Neural cell (in vitro differentiated cells): ENCODE measurements at regions not wholly inside any gene's neighbourhood (a gene's known extent, or its start where the extent isn't known, plus 50 kb on each side); places are given as distances from the start of the nearest gene placed in this dataset.

ENCODE experiments used
- H2AFZ ChIP-seq: fragments of 200-600, 300-800 bp; sonication (generic), shearing (Covaris generic); 2 replicates; pipeline ENCODE4 v1.6.0; 2014; ENCODE audit warnings: low read depth, mild to moderate bottlenecking, antibody characterized with exemption, low read length, moderate library complexity
- H3F3A ChIP-seq: fragments of 200-600 bp; shearing (Covaris generic); 2 replicates; pipeline ENCODE4 v1.6.1; 2016; ENCODE audit warnings: mild to moderate bottlenecking, moderate library complexity, mixed read lengths, antibody characterized with exemption, low read length; ENCODE audit not compliant: insufficient read depth, poor library complexity, severe bottlenecking
- H3K27ac ChIP-seq: fragments of 200-600, 300-800 bp; sonication (generic), shearing (Covaris generic); 2 replicates; pipeline ENCODE4 v1.5.1; 2014; ENCODE audit warnings: mild to moderate bottlenecking, low read length, moderate library complexity
- H3K27me3 ChIP-seq: fragments of 300-800, 200-600 bp; sonication (generic), shearing (Covaris generic); 2 replicates; pipeline ENCODE4 v1.6.0; 2014; ENCODE audit warnings: mild to moderate bottlenecking, low read depth, low read length, moderate library complexity; ENCODE audit not compliant: insufficient read depth
- H3K36me3 ChIP-seq: fragments of 300-800, 200-600 bp; sonication (generic), shearing (Covaris generic); 2 replicates; pipeline ENCODE4 v1.5.1; 2014; ENCODE audit warnings: mild to moderate bottlenecking, antibody characterized with exemption, low read length, moderate library complexity; ENCODE audit not compliant: insufficient read depth
- H3K4me2 ChIP-seq: fragments of 300-800, 200-600 bp; sonication (generic), shearing (Covaris generic); 2 replicates; pipeline ENCODE4 v1.6.0; 2014; ENCODE audit warnings: mild to moderate bottlenecking, low read length
- H3K4me3 ChIP-seq: fragments of 300-800, 200-600 bp; sonication (generic), shearing (Covaris generic); 2 replicates; pipeline ENCODE4 v1.5.1; 2014; ENCODE audit warnings: mild to moderate bottlenecking, low read length, moderate library complexity
- H3K79me2 ChIP-seq: fragments of 200-600 bp; shearing (Covaris generic); replicated peaks from 2 replicates; pipeline ENCODE4 v1.6.0; 2014; ENCODE audit warnings: mild to moderate bottlenecking, low read length, moderate library complexity; ENCODE audit not compliant: insufficient read depth
- H3K9ac ChIP-seq: fragments of 300-800, 200-600 bp; sonication (generic), shearing (Covaris generic); 2 replicates; pipeline ENCODE4 v1.6.1; 2016; ENCODE audit warnings: mild to moderate bottlenecking, low read length, mixed read lengths
- H3K9me2 ChIP-seq: fragments of 200-600 bp; shearing (Covaris generic); 2 replicates; pipeline ENCODE4 v1.6.1; 2016; ENCODE audit warnings: mild to moderate bottlenecking, low read length, mixed read lengths; ENCODE audit not compliant: insufficient read depth
- H3K9me3 ChIP-seq: fragments of 200-600, 300-800 bp; sonication (generic), shearing (Covaris generic); 2 replicates; pipeline ENCODE4 v1.6.1; 2016; ENCODE audit warnings: mild to moderate bottlenecking, mixed run types, low read length, moderate library complexity, mixed read lengths
- H4K20me1 ChIP-seq: fragments of 200-600 bp; shearing (Covaris generic); 2 replicates; pipeline ENCODE4 v1.6.1; 2016; ENCODE audit warnings: mild to moderate bottlenecking, mixed run types; ENCODE audit not compliant: insufficient read depth
- EP300 ChIP-seq: fragments of 450-650 bp; conservative IDR thresholded peaks from 2 replicates; pipeline ENCODE4 v1.6.1; 2014; ENCODE audit warnings: antibody characterized with exemption, mild to moderate bottlenecking, moderate library complexity; ENCODE audit not compliant: poor library complexity, severe bottlenecking
- EZH2 ChIP-seq: fragments of 200-600, 300-800 bp; shearing (Covaris generic), sonication (generic); IDR thresholded peaks from 2 replicates; pipeline ENCODE4 v1.6.1; 2014; ENCODE audit warnings: antibody characterized with exemption, low read length, borderline replicate concordance, mild to moderate bottlenecking; ENCODE audit not compliant: insufficient read depth, poor library complexity, severe bottlenecking
- MXI1 ChIP-seq: fragments of 450-650 bp; conservative IDR thresholded peaks from 2 replicates; pipeline ENCODE4 v1.6.1; 2014; ENCODE audit warnings: antibody characterized with exemption, mild to moderate bottlenecking; ENCODE audit not compliant: poor library complexity, severe bottlenecking
- POLR2AphosphoS5 ChIP-seq: IDR thresholded peaks from 2 replicates; pipeline ENCODE4 v1.6.1; 2012
- RAD21 ChIP-seq: fragments of 450-650 bp; conservative IDR thresholded peaks from 2 replicates; pipeline ENCODE4 v1.6.1; 2014; ENCODE audit warnings: antibody characterized with exemption, mild to moderate bottlenecking, moderate library complexity
- SMC3 ChIP-seq: fragments of 450-650 bp; conservative IDR thresholded peaks from 2 replicates; pipeline ENCODE4 v1.6.1; 2014; ENCODE audit warnings: antibody characterized with exemption, mild to moderate bottlenecking, moderate library complexity; ENCODE audit not compliant: poor library complexity
- TAF1 ChIP-seq: IDR thresholded peaks from 2 replicates; pipeline ENCODE4 v1.6.1; 2012; ENCODE audit warnings: low read depth
- TF ChIP-seq, protein P1 (sequence below): IDR thresholded peaks from 2 replicates; pipeline ENCODE4 v1.6.1; 2012; ENCODE audit warnings: borderline replicate concordance
- TF ChIP-seq, protein P2 (sequence below): fragments of 450-650 bp; IDR thresholded peaks from 2 replicates; pipeline ENCODE4 v1.5.1; 2014; ENCODE audit warnings: antibody characterized with exemption, mild to moderate bottlenecking, moderate library complexity; ENCODE audit not compliant: poor library complexity, severe bottlenecking

DNA sequence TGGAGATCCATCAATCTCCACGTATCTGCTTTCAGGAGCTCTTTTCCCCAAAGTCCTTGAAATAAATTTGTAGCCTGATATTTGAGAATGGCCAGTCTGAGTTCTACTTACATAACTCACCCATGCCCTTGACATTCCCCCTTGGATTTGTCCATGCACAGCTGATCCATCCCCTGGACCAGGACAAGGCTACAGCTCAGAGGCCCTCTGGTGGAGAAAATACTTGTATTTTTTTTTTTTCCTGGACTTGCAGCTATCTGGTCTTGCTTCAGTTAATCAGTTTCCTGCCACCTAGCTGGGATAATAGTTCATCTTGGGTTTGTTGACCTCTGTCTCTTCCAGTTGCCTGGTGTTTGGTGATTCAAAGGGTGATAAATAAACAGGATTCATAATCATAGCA, 467.6 kb downstream of the DHX35 start:
- Histone ChIP-seq H3K9me2 (no peaks in the 10 kb centered on the region), H2AFZ (no peak overlapping the region), H3F3A (no peaks in the 10 kb centered on the region), H3K36me3 (no peaks in the 10 kb centered on the region), H3K9ac (no peak overlapping the region), H3K9me3 (no peaks in the 10 kb centered on the region), H3K27me3 (no peaks in the 10 kb centered on the region), H3K27ac (no peak overlapping the region), H3K4me2 (no peak overlapping the region), H4K20me1 (no peaks in the 10 kb centered on the region), H3K79me2 (no peaks in the 10 kb centered on the region), H3K4me3 (no peak overlapping the region)
- TF ChIP-seq EZH2 (no peak), MXI1 (no peak), RAD21 (no peak), TAF1 (no peak), SMC3 (no peak), EP300 (no peak)
- TF ChIP-seq, protein P1, sequence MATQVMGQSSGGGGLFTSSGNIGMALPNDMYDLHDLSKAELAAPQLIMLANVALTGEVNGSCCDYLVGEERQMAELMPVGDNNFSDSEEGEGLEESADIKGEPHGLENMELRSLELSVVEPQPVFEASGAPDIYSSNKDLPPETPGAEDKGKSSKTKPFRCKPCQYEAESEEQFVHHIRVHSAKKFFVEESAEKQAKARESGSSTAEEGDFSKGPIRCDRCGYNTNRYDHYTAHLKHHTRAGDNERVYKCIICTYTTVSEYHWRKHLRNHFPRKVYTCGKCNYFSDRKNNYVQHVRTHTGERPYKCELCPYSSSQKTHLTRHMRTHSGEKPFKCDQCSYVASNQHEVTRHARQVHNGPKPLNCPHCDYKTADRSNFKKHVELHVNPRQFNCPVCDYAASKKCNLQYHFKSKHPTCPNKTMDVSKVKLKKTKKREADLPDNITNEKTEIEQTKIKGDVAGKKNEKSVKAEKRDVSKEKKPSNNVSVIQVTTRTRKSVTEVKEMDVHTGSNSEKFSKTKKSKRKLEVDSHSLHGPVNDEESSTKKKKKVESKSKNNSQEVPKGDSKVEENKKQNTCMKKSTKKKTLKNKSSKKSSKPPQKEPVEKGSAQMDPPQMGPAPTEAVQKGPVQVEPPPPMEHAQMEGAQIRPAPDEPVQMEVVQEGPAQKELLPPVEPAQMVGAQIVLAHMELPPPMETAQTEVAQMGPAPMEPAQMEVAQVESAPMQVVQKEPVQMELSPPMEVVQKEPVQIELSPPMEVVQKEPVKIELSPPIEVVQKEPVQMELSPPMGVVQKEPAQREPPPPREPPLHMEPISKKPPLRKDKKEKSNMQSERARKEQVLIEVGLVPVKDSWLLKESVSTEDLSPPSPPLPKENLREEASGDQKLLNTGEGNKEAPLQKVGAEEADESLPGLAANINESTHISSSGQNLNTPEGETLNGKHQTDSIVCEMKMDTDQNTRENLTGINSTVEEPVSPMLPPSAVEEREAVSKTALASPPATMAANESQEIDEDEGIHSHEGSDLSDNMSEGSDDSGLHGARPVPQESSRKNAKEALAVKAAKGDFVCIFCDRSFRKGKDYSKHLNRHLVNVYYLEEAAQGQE: no peak

DNA sequence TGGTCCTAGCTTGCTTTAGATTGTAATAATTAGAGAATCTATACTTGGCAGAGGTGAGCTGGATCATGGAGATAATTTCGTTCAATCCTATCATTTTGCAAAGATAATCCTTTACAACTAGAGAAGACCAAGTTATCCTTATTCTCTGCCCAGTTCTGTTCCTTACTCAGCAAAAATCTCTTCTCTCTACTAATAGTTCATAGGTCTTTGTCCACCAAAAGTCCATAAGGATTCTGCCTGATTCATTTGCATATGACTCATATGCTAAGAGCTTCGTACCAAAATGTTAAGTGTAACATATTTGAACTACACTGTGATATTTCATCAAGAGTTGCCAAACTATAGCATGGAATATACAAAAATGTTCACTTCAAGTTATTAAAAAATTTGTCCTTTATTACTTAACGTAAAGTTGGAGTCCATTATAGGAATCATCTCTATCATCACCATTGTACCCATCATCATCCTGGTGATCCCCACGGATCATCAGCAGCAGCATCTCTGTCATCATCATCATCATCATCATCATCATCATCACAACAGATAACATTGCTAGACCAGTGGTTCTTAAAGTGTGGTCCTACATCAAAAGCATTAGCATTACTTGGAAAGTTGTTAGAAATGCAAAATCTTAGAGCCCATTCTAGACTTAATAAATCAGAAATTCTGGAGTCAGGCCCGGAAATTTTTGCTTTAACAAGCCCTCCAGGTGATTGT, 463.0 kb downstream of the DHX35 start:
- Histone ChIP-seq H3K4me3 (no peak overlapping the region), H3K4me2 (no peak overlapping the region), H3K27ac (no peak overlapping the region), H3K36me3 (no peaks in the 10 kb centered on the region), H2AFZ (no peak overlapping the region), H4K20me1 (no peaks in the 10 kb centered on the region), H3K79me2 (no peaks in the 10 kb centered on the region), H3F3A (no peaks in the 10 kb centered on the region), H3K9me3 (no peaks in the 10 kb centered on the region), H3K27me3 (no peaks in the 10 kb centered on the region), H3K9ac (no peak overlapping the region), H3K9me2 (no peaks in the 10 kb centered on the region)
- TF ChIP-seq EZH2 (no peak), SMC3 (no peak), MXI1 (no peak), EP300 (no peak), POLR2AphosphoS5 (no peak), TAF1 (no peak), RAD21 (no peak)
- TF ChIP-seq, protein P1: no peak
- TF ChIP-seq, protein P2, sequence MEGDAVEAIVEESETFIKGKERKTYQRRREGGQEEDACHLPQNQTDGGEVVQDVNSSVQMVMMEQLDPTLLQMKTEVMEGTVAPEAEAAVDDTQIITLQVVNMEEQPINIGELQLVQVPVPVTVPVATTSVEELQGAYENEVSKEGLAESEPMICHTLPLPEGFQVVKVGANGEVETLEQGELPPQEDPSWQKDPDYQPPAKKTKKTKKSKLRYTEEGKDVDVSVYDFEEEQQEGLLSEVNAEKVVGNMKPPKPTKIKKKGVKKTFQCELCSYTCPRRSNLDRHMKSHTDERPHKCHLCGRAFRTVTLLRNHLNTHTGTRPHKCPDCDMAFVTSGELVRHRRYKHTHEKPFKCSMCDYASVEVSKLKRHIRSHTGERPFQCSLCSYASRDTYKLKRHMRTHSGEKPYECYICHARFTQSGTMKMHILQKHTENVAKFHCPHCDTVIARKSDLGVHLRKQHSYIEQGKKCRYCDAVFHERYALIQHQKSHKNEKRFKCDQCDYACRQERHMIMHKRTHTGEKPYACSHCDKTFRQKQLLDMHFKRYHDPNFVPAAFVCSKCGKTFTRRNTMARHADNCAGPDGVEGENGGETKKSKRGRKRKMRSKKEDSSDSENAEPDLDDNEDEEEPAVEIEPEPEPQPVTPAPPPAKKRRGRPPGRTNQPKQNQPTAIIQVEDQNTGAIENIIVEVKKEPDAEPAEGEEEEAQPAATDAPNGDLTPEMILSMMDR: no peak
